ENCODE measurements at regions not wholly inside any gene's neighbourhood (a gene's known extent, or its start where the extent isn't known, plus 50 kb on each side); places are given as distances from the start of the nearest gene placed in this dataset.

- no peak for TF ChIP-seq EZH2 (IDR thresholded peaks at IDR 0.05; ENCODE audit: borderline replicate concordance, low read depth, low read length, severe bottlenecking)
- TF ChIP-seq CTCF (IDR thresholded peaks at IDR 0.05; ENCODE audit: extremely low read depth in 1 of 2, insufficient read depth in 1 of 2, low read depth in 1 of 2, low read length in 2 of 2), result no peak
- no peak for TF ChIP-seq POLR2A (IDR thresholded peaks at IDR 0.05; ENCODE audit: low read depth, low read length)
- no peak for TF ChIP-seq FOS (IDR thresholded peaks at IDR 0.05; ENCODE audit: borderline replicate concordance, insufficient read depth, low read length)
- TF ChIP-seq GATA2 (IDR thresholded peaks at IDR 0.05; ENCODE audit: insufficient read depth, insufficient read length, low read depth, low read length), result no peak
- TF ChIP-seq POLR2AphosphoS5 (IDR thresholded peaks at IDR 0.05; ENCODE audit: insufficient read depth, low read depth, low read length), result no peak
- no peak for TF ChIP-seq MAX (IDR thresholded peaks at IDR 0.05; ENCODE audit: insufficient read depth, insufficient read length)
- no peak for TF ChIP-seq JUN (IDR thresholded peaks at IDR 0.05; ENCODE audit: borderline replicate concordance, insufficient read depth, insufficient read length, low read depth)
- no peak for TF ChIP-seq MYC (IDR thresholded peaks at IDR 0.05; ENCODE audit: low read depth, low read length)
These were observed 113.6 kb upstream of the GALNT5 start for GRCh38 chr2:157143901-157144300.

Measured in endothelial cell of umbilical vein (primary cell).